ENCODE measurements at regions not wholly inside any gene's neighbourhood (a gene's known extent, or its start where the extent isn't known, plus 50 kb on each side); places are given as distances from the start of the nearest gene placed in this dataset.

GRCh38 chr5:73388740-73389139 is 59.8 kb downstream of the FOXD1 start:
- TF ChIP-seq, protein P1, sequence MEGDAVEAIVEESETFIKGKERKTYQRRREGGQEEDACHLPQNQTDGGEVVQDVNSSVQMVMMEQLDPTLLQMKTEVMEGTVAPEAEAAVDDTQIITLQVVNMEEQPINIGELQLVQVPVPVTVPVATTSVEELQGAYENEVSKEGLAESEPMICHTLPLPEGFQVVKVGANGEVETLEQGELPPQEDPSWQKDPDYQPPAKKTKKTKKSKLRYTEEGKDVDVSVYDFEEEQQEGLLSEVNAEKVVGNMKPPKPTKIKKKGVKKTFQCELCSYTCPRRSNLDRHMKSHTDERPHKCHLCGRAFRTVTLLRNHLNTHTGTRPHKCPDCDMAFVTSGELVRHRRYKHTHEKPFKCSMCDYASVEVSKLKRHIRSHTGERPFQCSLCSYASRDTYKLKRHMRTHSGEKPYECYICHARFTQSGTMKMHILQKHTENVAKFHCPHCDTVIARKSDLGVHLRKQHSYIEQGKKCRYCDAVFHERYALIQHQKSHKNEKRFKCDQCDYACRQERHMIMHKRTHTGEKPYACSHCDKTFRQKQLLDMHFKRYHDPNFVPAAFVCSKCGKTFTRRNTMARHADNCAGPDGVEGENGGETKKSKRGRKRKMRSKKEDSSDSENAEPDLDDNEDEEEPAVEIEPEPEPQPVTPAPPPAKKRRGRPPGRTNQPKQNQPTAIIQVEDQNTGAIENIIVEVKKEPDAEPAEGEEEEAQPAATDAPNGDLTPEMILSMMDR (IDR thresholded peaks at IDR 0.05), result no peak
- no peak for TF ChIP-seq POLR2A (IDR thresholded peaks at IDR 0.05)

Measured in ovary (tissue), 3 donors.